KBM-7 (cell line): ENCODE measurements at regions not wholly inside any gene's neighbourhood (a gene's known extent, or its start where the extent isn't known, plus 50 kb on each side); places are given as distances from the start of the nearest gene placed in this dataset.

Experiments
- DNase-seq: peaks from one replicate; pipeline ENCODE4 v3.0.0-alpha.2; 2015
- in situ Hi-C: fragments of 300-500 bp; cut with MboI; formaldehyde crosslinking; loops from 2 replicates; pipeline ENCODE4 v1.14.3; 2020; ENCODE audit warnings: low sequenced_read_pairs, low pct_unique_long_range_greater_than_20kb, mixed read lengths

DNA sequence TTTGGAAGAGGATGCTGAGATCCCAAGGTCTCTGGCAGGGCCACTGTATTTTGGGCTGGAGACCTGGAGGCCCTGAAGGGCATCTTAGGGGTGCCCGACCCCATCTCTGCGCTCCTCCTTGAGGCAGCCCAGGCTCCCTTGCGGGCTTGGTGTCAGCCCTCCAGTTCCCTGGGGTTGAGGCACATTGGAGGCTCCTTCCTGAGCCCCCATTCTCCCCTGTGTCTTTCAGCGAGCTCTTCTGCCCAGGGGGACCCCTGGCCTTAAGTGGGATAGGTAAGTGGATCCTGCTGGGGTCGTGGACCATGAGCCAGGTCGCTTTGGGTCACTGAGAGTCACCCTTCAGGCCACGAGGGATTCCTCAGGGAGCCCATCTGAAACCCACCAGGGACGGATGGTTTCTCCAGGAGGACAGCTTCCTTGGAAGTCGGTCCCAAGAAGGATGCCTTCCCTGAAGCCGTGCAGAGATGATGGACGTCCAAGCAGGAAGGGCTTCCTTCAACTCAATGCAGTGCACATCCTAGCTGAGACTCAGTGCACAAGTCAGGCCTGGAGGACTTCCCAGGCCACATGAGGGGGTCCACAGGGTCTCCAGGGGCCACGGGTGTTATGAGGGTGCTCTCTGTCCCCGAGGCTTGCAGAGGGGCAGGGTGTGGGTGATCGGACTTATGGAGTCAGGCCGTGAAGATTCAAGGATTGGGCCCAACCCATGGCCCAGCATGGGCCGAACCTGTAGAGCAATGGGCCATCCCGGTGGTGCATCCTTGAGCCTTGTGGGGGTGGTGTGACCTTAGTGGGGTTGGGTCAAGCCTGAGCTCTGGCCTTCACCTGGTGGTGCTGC, 224.3 kb downstream of the SNRPN start:
- DNase-seq, result no peak
- in situ Hi-C loops, result no loop called here

DNA sequence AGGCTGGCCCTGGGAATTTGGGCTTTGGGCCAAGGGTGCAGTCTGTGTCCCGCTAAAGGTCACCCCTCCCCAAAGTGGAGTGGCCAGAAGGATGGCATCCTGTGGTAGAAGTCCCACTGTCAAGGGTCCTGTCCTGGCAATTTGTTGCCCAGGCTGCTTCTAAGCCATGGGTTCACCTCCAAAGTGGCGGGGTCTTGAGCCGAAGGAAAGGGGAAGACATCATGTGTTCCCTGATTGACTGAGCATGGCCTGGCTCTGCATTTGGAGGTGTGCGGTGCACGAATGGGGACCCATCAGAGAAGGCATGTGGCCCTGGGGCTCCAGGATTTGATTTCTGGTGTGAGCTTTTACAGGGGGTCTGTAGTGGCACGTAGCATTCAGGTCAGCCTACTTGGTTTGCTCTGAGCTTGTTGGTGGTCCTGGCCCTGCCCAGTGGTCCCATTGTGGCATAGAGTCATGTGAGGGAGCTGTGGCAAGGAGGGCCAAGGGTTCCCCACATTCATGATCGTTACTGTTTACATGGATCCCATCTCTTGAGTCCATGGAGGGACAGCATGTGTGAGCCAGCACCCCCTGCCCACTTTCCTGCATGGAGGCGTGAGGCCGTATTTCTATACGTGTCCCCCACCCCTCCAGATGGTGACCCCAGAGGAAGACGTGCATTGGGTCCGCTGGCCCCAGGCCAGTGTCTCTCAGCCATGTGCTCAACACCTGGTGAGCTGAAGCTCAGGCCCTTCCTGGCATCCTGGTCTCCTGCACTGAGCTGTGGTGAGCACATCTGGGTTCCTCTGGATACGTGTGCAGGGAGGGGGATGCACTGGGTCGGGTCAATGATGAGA, 225.1 kb downstream of the SNRPN start:
- DNase-seq, result no peak
- in situ Hi-C loops, result no loop called here

DNA sequence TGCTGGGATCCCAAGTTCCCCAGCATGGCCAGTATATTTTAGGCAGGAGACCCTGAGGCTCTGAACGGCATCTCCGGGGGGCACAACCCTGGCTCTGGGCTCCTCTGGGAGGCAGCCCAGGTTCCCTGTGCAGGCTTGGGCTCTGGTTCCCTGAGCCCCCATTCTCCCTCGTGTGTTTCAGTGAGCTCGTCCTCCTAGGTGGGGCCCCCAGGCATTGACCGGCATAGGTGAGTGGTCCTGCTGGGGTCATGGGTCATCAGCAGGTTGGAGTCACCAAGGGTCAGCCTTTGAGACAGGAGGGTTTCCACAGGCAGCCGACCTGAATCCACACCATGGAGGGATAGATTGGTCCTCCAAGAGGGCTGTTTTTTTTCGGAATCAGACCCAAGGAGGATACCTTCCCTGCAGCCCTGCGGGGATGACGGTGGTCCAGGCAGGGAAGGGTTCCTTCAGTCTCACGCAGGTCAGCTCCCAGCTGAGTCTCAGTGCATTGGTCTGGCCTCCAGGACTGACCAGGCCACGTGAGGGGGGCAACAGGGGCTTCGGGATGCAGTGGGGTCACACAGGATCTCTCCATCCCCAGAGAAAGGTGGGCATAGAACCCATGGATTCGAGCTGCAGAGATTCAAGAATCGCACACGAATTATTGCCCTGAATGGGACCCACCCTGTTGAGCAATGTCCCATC, 226.0 kb downstream of the SNRPN start:
- DNase-seq, result no peak
- in situ Hi-C loops, result no loop called here

DNA sequence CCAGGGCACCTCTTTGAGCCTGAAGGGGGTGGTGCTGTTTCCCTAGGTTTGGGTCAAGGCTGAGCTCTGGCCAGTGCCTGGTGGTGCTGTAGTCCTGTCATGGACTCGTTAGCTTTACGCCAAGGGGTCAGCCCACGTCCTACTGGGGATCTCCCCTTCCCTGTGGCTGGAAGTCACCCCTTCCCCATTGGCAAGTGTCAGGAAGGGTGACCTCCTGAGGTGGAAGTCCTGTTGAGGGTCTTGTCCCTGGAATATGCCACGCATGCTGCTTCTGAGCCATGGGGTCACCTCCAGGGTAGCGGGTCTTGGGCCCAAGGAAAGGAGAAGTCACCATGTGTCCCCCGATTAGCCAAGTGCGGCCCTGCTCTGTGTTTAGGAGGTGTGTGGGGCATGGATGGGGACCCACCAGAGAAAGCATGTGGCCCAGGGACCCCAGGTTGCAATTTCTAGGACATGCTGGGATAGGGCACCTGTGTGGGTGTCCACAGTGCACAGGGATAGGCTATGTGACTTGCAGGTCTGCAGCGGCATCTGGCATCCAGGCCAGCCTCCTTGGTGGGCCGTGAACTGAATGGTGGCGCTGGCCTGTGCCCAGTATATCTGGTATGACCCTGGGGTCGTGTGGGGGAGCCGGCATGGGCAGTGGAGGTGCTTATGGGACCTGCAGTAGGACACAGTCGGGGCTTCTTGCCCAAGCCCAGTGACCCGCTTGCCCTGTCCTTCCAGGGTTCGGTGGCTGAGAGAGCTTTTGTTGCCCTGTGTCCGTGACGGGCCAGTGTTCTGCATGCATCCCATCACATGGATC, 226.7 kb downstream of the SNRPN start:
- no peak for DNase-seq
- in situ Hi-C loops, result no loop called here

DNA sequence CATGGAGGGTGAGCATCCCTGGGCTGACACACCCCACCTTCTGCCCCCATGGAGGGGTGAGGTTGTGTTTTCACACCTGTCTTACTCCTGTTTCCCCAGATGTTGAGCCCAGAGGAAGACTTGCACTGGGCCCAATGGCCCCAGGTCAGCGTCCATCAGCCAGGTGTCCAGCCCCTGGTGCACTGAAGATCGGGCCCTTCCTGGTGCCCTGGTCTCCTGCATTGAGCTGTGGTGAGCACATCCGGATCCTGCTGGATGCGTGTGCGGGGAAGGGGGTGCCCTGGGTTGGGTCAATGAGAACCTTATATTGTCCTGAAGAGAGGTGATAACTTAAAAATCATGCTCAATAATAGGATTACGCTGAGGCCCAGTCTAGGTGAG, 227.3 kb downstream of the SNRPN start:
- in situ Hi-C loops, result no loop called here
- DNase-seq, result no peak

DNA sequence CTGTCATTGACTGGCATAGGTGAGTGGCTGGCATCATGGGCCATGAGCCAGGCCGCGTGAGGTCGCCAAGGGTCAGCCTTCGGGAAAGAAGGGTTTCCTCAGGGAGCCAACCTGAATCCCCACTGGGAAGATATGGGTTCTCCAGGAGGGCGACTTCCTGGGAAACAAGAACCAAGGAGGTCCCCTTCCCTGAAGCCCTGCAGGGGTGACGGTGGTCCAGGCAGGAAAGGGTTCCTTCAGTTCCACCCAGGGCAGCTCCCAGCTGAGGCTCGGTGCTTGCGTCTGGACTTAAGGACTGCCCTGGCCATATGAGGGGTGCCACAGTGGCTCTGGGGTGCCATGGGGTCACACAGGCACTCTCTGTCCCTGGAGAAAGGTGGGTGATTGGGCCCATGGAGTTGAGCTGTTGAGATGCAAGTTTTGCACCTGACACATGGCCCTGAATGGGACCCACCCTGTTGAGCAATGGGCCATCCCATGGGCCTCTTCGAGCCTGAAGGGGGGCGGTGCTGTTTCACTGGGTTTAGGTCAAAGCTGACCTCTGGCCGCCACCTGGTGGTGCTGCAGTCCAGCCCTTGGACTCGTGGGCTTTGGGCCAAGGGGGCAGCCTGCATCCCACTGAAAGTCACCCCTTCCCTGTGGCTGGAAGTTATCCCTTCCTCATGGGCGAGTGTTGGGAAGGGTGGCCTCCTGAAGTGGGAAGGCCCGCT, 228.1 kb downstream of the SNRPN start:
- in situ Hi-C loops, result no loop called here
- DNase-seq, result no peak

DNA sequence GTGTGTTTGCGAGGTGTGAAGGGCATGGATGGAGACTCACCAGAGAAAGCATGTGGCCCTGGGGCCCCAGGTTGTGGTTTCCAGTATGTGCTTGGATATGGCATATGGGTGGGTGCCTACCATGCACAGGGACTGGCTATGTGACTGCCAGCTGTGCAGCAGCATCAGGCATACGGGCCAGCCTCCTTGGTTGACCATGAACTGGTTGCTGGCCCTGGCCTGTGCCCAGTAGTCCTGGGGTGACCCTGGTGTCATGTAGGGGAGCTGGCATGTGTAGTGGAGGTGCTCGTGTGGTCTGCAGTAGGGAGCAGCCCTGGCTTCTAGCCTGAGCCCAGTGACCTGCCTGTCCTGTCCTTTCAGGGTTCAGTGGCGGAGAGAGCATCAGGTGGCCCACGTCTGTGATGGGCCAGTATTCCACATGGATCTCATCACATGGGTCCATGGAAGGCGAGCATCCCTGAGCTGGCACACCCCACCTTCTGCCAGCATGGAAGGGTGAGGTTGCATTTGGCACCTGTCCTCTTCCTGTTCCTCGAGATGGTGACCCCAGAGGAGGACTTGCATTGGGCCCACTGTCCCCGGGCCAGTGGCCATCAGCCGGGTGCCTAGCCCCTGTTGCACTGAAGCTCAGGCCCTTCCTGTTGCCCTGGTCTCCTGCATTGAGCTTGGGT, 228.9 kb downstream of the SNRPN start:
- in situ Hi-C loops, result no loop called here
- DNase-seq, result no peak

DNA sequence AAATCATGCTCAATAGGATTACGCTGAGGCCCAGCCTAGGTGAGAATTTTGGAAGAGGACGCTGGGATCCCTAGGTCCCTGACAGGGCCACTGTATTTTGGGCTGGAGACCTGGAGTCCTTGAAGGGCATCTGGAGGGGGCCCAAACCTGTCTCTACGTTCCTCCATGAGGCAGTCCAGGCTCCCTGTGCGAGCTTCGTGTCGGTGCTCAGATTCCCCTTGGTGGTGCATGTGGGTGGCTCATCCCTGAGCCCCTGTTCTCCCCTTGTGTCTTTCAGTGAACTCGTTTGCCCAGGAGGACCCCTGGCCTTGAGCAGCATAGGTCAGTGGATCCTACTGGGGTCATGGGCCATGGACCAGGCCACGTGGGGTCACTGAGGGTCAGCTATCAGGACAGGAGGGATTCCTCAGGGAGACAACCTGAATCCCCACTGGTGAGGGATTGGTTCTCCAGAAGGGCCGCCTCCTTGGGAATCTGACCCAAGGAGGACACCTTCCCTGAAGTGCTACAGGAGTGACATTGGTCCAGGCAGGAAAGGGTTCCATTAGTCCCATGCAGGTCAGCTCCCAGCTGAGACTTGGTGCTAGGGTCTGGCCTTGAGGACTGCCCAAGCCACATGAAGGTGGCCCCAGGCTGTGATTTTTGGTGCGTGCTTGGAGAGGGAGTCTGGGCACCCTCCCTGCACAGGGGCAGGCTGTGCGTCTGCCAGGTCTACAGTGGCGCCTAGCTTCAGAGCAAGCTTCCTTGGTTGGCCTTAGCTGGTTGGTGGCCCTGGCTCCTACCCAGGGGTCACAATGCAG, 229.8 kb downstream of the SNRPN start:
- in situ Hi-C loops, result no loop called here
- no peak for DNase-seq

DNA sequence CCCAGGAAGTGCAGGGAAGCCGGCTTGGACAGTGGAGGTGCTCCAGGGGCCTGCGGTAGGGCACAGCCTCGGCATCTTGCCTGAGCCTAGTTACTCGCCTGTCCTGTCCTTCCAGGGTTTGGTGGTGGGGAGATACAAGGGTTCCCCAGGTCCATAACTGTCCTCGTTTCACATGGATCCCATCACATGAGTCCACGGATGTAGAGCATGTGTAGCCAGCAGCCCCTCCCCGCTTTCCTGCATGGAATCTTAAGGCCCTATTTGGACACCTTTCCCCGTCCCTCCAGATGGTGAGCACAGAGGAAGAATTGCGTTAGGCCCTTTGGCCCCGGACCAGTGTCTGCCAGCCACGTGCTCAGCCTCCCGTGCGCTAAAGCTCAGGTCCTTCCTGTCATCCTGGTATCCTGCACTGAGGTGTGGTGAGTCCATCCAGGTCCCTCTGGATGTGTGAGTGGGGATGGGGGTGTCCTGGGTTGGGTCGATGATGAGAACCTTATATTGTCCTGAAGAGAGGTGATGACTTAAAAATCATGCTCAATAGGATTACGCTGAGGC, 230.4 kb downstream of the SNRPN start:
- DNase-seq, result no peak
- in situ Hi-C loops, result no loop called here

DNA sequence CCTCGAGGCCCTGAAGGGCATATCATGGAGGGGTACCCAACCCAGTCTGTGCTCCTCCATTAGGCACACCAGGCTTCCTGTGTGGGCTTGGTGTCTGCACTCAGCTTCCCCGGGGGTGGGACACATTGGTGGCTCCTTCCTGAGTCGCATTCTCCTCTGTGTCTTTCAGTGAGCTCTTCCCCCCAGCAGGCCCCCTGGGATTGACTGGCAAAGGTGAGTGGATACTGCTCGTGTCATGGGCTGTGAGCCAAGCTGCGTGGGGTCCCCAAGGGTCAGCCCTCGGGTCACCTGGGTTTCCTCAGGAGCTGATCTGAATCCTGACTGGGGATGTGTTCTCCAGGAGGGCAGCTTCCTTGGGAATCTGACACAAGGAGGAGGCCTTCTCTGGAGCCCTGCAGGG, 231.0 kb downstream of the SNRPN start:
- in situ Hi-C loops, result no loop called here
- no peak for DNase-seq

DNA sequence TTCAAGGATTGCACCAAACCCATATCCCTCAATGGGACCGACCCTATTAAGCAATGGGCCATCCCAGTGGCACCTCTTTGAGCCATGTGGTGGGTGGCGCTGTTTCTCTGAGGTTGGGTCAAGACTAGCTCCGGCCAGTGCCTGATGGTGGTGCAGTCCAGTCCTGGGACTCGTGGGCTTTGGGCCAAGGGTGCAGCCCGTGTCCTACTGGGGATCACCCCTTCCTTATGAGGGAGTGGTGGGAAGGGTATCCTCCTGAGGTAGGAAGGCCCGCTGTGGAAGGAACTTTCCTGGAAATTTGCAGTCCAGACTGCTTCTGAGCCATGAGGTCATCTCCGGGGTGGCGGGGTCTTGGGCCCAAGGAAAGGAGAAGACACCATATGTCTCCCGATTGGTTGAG, 231.6 kb downstream of the SNRPN start:
- DNase-seq, result no peak
- in situ Hi-C loops, result no loop called here

DNA sequence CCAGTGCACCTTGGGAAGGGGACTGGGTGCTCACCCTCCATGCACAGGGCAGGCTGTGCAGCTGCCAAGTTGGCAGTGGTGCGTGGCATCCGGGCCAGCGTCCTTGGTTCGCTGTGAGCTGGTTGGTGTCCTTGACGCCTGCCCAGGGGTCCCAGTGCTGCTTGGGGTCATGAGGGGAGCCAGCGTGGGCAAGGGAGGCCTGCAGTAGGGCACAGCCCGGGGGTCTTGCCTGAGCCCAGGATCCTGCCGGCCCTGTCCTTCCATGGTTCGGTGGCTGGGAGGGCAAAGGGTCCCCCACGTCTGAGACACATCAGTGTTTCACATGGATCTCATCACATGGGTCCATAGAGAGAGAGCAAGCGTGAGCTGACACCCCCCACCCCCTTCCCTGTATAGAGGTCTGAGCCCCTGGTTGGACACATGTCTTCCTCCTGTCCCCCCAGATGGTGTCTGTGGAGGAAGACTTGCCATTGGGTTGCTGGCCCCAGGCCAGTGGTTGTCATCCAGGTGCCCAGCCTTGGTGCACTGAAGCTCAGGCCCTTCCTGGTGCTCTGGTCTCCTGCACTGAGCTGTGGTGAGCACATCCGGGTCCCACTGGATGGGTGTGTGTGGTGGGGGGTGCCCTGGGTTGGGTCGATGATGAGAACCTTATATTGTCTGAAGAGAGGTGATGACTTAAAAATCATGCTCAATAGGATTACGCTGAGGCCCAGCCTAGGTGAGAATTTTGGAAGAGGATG, 232.3 kb downstream of the SNRPN start:
- in situ Hi-C loops, result no loop called here
- no peak for DNase-seq

DNA sequence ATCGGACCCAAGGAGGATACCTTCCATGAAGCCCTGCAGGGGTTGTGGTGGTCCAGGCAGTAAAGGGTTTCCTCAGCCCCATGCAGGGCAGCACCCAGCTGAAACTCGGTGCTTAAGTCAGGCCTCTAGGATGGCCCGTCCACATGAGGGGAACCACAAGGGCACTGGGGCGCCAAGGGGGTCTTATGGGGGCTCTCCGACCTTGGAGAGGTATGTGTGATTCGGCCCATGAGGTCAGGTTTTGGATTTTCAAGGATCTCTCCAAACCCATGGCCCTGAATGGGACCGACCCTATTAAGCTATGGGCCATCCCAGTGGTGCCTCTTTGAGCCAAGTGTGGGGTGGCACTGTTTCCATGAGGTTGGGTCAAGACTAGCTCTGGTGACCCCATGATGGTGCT, 233.3 kb downstream of the SNRPN start:
- no peak for DNase-seq
- in situ Hi-C loops, result no loop called here

DNA sequence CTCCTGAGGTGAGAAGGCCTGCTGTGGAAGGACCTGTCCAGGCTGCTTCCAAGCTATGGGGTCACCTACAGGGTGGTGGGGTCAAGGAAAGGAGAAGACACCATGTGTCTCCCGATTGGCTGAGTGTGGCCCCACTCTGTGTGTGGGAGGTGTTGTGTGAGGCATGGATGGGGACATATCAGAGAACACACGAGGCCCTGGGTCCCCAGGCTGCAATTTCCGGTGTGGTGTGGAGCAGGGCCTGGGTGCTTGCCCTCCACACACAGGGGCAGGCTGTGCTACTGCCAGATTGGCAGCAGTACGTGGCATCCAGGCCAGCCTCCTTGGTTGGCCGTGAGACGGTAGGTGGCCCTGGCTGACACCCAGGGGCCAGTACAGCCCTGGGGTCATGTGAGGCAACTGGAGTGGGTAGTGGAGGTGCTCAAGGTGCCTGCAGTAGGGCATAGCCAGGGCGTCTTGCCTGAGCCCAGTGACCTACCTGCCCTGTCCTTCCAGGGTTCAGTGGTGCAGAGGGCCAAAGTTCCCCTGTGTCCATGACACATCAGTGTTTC, 233.8 kb downstream of the SNRPN start:
- DNase-seq, result no peak
- in situ Hi-C loops, result no loop called here

DNA sequence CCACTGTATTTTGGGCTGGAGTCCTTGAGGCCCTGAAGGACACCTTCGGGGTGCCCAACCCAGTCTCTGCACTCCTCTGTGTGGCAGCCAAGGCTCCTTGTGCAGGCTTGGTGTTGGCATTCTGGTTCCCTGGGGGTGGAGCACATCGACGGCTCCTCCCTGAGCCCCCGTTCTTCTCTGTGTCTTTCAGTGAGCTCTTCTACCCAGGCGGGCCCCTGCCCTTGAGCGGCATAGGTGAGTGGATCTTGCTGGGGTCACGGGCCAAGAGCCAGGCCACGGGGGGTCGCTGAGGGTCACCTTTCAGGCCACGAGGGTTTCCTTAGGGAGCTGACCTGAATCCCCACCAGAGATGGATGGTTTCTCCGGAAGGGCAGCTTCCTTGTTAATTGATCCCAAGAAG, 234.8 kb downstream of the SNRPN start:
- in situ Hi-C loops, result no loop called here
- DNase-seq, result no peak

DNA sequence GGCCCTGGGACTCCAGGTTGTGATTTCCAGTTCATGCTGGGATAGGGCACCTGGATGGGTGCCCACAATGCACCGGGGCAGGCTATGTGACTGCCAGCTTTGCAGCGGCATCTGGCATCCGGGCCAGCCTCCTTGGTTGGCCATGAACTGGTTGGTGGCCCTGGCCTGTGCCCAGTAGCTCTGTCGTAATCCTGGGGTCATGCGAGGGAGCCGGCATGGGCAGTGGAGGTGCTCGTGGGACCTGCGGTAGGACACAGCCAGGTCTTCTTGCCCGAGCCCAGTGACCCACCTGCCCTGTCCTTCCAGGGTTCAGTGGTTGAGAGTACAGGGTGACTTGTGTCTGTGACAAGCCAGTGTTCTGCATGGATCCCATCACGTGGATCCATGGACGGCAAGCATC, 237.9 kb downstream of the SNRPN start:
- no peak for DNase-seq
- in situ Hi-C loops, result no loop called here
